ENCODE measurements at regions not wholly inside any gene's neighbourhood (a gene's known extent, or its start where the extent isn't known, plus 50 kb on each side); places are given as distances from the start of the nearest gene placed in this dataset.

DNA sequence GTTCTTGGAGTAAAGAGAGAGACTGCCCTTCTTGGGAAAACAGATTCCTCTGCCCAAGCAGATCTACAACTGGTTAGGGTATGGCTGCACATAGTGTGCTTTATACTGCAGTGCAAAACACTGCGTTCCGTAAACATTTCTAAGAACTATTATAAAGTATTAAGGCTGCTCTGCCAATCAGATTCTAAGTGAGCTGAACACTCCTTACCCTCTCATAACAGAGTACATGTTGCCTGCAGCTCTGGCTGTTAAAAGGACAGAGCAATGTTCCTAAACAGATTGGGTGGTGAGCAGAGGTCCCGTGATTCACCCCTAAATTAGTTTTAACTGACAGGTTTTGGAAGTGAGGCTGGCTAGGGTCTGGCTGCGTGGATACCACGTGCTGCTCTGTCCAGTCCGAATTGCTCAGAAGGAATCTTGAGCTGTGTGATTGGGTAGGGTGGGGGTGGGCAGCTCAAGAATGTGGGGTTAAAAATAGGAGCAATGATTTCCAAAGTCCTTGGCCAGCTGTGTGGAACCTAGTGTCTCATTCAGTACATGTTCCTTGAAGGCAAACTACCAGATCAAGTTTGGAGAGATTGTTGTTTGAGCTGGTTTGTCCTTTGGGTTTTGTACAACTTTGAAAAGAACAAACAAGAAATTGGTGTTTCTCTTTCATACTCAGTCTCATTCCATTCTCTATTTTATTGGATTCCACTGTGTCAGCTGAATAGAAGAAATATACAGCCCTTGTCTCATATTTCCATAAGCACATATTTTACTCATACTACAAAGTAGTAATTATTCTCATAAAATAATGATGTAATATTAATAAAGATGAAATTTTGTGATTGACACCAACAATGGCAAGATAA, 497.6 kb upstream of the CD180 start:
- Histone ChIP-seq H3K27me3 (ENCODE audit: control insufficient read depth in 1 of 2, insufficient read depth in 2 of 2, low read length in 2 of 2) (no peaks in the 10 kb centered on the region), H3K27ac (ENCODE audit: low read depth, low read length) (peak overlapping the region; percentile 40), H3K9me3 (ENCODE audit: low read length) (no peaks in the 10 kb centered on the region), H3K9ac (ENCODE audit: low read length) (no peak overlapping the region), H3K36me3 (ENCODE audit: insufficient read depth, low read length) (no peaks in the 10 kb centered on the region), H3K4me1 (ENCODE audit: insufficient read depth, low read length) (peaks cover 27% of the 10 kb centered on the region), H3K4me3 (ENCODE audit: low read depth in 1 of 2, low read length in 2 of 2) (no peak overlapping the region)

DNA sequence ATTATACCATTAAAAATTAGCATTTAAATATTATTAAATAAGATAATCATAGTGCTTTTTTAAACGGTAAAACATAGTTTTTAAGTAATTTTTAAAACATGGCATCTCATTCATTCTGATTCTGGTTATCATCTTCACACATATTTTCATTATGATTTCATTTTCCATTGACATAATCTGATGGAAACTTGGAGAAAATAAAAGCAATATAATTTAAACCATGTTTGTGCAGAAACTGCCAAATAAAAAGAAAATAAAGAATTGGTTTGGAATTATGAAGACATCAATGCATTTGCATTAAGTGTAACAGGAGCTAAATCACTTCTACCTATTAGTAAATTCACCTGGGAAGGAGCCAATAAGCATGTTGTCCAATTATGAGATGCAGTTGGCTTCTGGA, 490.1 kb upstream of the CD180 start:
- Histone ChIP-seq H3K4me1 (ENCODE audit: insufficient read depth, low read length) (no peaks in the 10 kb centered on the region), H3K9ac (ENCODE audit: low read length) (no peak overlapping the region), H3K36me3 (ENCODE audit: insufficient read depth, low read length) (no peaks in the 10 kb centered on the region), H3K4me3 (ENCODE audit: low read depth in 1 of 2, low read length in 2 of 2) (no peak overlapping the region), H3K9me3 (ENCODE audit: low read length) (no peaks in the 10 kb centered on the region), H3K27ac (ENCODE audit: low read depth, low read length) (no peak overlapping the region), H3K27me3 (ENCODE audit: control insufficient read depth in 1 of 2, insufficient read depth in 2 of 2, low read length in 2 of 2) (no peaks in the 10 kb centered on the region)

DNA sequence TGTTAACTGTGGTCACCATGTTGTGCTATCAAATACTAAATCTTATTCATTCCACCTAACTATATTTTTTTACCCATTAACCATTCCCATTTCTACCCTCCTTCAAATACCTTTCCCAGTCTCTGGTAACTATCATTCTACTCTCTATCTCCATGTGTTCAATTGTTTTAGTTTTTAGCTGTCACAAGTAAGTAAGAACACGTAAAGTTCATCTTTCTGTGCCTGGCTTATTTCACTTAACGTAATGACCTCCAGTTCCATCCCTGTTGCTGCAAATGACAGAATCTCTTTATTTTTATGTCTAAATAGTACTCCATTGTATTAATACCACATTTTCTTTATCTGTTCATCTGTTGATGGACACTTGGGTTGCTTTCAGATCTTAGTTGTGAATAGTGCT, 485.1 kb upstream of the CD180 start:
- Histone ChIP-seq H3K27ac (ENCODE audit: low read depth, low read length) (no peak overlapping the region), H3K4me3 (ENCODE audit: low read depth in 1 of 2, low read length in 2 of 2) (no peak overlapping the region), H3K36me3 (ENCODE audit: insufficient read depth, low read length) (no peaks in the 10 kb centered on the region), H3K4me1 (ENCODE audit: insufficient read depth, low read length) (peaks cover 10% of the 10 kb centered on the region), H3K9me3 (ENCODE audit: low read length) (no peaks in the 10 kb centered on the region), H3K9ac (ENCODE audit: low read length) (no peak overlapping the region), H3K27me3 (ENCODE audit: control insufficient read depth in 1 of 2, insufficient read depth in 2 of 2, low read length in 2 of 2) (no peaks in the 10 kb centered on the region)

DNA sequence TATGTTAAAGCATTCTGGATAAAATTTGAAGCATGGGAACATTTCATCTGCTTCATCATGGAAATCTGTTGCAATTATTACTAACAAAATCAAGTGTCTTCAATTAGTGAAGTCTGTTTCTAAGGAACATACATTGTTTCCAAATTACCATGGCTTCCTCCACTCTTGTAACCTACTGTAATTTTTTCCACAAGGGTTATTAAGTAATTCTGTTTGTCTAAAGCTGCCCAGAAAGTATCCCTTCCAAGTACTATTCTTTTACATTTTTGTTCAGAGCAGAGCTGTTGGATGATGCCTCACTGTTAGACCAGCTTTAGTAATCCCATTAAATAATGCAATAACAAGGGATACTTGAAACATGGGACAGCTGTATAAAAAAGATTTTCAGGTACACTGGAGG, 483.5 kb upstream of the CD180 start:
- H3K27ac ChIP-seq (ENCODE audit: low read depth, low read length), result no peak overlapping the region
- H3K4me3 ChIP-seq (ENCODE audit: low read depth in 1 of 2, low read length in 2 of 2), result no peak overlapping the region
- H3K36me3 ChIP-seq (ENCODE audit: insufficient read depth, low read length), result no peaks in the 10 kb centered on the region
- no peak overlapping the region for H3K9ac ChIP-seq (ENCODE audit: low read length)
- no peaks in the 10 kb centered on the region for H3K27me3 ChIP-seq (ENCODE audit: control insufficient read depth in 1 of 2, insufficient read depth in 2 of 2, low read length in 2 of 2)
- peaks cover 10% of the 10 kb centered on the region for H3K4me1 ChIP-seq (ENCODE audit: insufficient read depth, low read length)
- H3K9me3 ChIP-seq (ENCODE audit: low read length), result no peaks in the 10 kb centered on the region

DNA sequence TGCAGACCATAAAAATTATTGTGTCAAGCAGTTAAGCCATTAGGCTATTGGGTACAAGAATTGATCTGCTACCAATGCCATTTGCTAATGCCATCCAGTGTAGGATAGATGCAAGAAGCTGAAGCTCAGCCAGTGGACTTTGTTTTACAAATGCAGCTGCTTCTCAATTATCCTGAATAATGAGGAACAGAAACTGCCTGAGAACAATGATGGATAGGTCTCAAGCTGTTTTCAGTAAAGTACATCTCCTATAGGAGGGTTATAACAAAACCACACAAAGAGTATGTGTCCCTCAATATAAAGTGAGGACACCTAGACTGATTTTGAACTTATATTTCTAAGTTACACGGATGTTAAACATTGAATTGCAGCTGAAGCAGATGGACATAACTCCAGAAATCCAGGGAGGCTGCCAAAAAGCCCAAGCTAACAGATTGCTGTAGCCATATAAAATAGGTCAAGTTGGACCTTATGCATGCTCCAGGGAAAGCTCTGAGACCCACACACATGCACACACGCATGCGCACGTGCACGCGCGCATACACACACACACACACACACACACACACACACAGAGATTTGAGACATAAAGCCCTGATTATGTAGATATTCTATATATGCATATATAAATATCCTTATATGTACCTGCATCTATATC, 482.7 kb upstream of the CD180 start:
- H3K4me1 ChIP-seq (ENCODE audit: insufficient read depth, low read length), result peaks cover 10% of the 10 kb centered on the region
- H3K9me3 ChIP-seq (ENCODE audit: low read length), result no peaks in the 10 kb centered on the region
- no peaks in the 10 kb centered on the region for H3K27me3 ChIP-seq (ENCODE audit: control insufficient read depth in 1 of 2, insufficient read depth in 2 of 2, low read length in 2 of 2)
- no peak overlapping the region for H3K27ac ChIP-seq (ENCODE audit: low read depth, low read length)
- no peak overlapping the region for H3K9ac ChIP-seq (ENCODE audit: low read length)
- H3K36me3 ChIP-seq (ENCODE audit: insufficient read depth, low read length), result no peaks in the 10 kb centered on the region
- H3K4me3 ChIP-seq (ENCODE audit: low read depth in 1 of 2, low read length in 2 of 2), result no peak overlapping the region

DNA sequence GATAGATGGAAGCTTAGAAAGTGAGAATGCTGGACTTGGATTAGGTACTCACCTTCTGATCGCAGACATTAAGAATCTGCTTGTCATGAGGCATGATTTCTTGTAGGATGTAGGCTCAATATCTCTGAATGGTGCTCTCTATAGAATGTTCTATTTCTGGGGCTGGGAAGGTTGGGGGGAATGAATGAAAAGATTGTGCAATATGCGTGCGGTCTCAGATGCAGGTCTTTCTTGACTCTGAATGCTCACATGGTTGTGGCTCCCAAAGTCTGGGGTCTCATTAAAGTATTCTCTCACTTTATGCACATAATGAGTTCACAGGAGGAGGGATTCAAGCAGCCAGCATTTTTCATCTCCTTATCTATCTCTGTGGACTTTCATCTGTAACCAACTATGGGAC, 482.0 kb upstream of the CD180 start:
- Histone ChIP-seq H3K27ac (ENCODE audit: low read depth, low read length) (no peak overlapping the region), H3K4me1 (ENCODE audit: insufficient read depth, low read length) (peaks cover 10% of the 10 kb centered on the region), H3K27me3 (ENCODE audit: control insufficient read depth in 1 of 2, insufficient read depth in 2 of 2, low read length in 2 of 2) (no peaks in the 10 kb centered on the region), H3K9me3 (ENCODE audit: low read length) (no peaks in the 10 kb centered on the region), H3K9ac (ENCODE audit: low read length) (no peak overlapping the region), H3K4me3 (ENCODE audit: low read depth in 1 of 2, low read length in 2 of 2) (no peak overlapping the region), H3K36me3 (ENCODE audit: insufficient read depth, low read length) (no peaks in the 10 kb centered on the region)

DNA sequence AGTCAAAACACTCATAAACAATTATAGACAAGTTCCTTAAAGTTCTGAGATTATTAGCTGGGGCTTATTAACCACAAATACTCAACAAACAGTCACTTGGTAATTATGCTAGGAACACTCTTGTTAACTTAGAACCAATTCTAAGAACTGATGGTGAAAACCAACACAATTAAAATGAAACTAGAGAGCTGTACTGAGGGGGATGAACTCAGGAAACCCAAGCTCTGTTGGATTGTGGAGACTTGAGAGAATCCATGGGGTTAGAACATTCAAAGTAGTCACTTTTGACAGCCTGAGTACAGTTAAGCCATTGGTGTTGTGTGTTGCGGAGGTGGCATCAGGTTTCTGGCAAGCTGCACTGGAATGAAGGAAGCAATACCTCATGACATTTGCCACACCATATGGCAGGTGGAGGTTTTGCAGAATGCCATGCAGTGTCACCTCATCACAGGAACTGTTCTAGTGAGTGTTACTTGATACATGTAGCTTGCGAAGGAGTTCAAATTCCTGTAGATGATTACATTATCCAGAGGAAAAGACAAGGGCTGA, 480.9 kb upstream of the CD180 start:
- H3K4me3 ChIP-seq (ENCODE audit: low read depth in 1 of 2, low read length in 2 of 2), result no peak overlapping the region
- H3K27ac ChIP-seq (ENCODE audit: low read depth, low read length), result no peak overlapping the region
- H3K27me3 ChIP-seq (ENCODE audit: control insufficient read depth in 1 of 2, insufficient read depth in 2 of 2, low read length in 2 of 2), result no peaks in the 10 kb centered on the region

DNA sequence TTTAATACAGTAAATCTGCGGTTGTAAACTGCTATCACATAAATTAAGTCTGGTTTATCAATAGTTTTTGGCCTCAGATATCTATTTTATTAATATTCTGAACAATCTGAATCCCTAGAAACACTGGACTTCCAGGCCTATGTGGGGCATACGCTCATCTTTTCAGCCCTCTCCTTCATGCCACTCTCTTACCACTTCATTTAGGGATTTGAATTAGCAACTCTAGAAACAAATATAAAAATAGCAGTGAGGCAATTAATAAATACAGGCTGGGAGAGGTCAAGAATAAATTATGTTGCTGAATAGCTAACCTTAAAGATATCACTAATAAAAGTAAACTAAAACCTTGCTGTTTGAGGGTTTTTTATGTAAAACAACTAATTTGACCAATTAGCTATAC, 480.3 kb upstream of the CD180 start:
- Histone ChIP-seq H3K4me3 (ENCODE audit: low read depth in 1 of 2, low read length in 2 of 2) (no peak overlapping the region), H3K9ac (ENCODE audit: low read length) (no peak overlapping the region), H3K27ac (ENCODE audit: low read depth, low read length) (no peak overlapping the region), H3K9me3 (ENCODE audit: low read length) (no peaks in the 10 kb centered on the region), H3K27me3 (ENCODE audit: control insufficient read depth in 1 of 2, insufficient read depth in 2 of 2, low read length in 2 of 2) (no peaks in the 10 kb centered on the region), H3K4me1 (ENCODE audit: insufficient read depth, low read length) (peaks cover 10% of the 10 kb centered on the region), H3K36me3 (ENCODE audit: insufficient read depth, low read length) (no peaks in the 10 kb centered on the region)

More for the DNA sequence above, 480.9 kb upstream of the CD180 start:
- no peaks in the 10 kb centered on the region for H3K9me3 ChIP-seq (ENCODE audit: low read length)
- H3K9ac ChIP-seq (ENCODE audit: low read length), result no peak overlapping the region
- H3K4me1 ChIP-seq (ENCODE audit: insufficient read depth, low read length), result peaks cover 10% of the 10 kb centered on the region
- H3K36me3 ChIP-seq (ENCODE audit: insufficient read depth, low read length), result no peaks in the 10 kb centered on the region

DNA sequence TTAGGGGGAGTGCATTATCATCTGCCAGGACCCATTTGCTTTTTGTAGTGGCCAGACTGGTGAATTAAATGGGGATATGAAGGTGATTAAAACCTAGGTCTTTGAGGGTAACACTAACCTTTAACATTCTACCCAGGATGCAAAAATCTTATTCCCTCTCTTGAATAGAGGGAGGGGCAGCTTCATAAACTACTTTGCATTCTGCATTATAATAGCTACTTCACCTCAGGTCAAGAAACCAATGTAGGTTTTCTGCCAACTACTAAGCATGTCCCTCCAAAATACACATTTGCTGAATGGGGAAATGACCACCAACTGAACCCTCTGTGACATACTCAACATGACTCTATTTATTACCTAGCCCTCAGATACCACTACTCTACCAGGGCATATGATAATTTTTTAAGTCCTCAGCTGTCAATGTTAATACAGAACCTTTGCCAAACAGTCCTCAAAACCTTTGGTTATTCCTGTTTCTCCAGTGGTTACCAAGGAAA, 477.6 kb upstream of the CD180 start:
- no peak overlapping the region for H3K4me3 ChIP-seq (ENCODE audit: low read depth in 1 of 2, low read length in 2 of 2)
- no peak overlapping the region for H3K27ac ChIP-seq (ENCODE audit: low read depth, low read length)
- no peaks in the 10 kb centered on the region for H3K9me3 ChIP-seq (ENCODE audit: low read length)
- H3K36me3 ChIP-seq (ENCODE audit: insufficient read depth, low read length), result no peaks in the 10 kb centered on the region
- H3K27me3 ChIP-seq (ENCODE audit: control insufficient read depth in 1 of 2, insufficient read depth in 2 of 2, low read length in 2 of 2), result no peaks in the 10 kb centered on the region
- H3K4me1 ChIP-seq (ENCODE audit: insufficient read depth, low read length), result no peaks in the 10 kb centered on the region
- H3K9ac ChIP-seq (ENCODE audit: low read length), result no peak overlapping the region

DNA sequence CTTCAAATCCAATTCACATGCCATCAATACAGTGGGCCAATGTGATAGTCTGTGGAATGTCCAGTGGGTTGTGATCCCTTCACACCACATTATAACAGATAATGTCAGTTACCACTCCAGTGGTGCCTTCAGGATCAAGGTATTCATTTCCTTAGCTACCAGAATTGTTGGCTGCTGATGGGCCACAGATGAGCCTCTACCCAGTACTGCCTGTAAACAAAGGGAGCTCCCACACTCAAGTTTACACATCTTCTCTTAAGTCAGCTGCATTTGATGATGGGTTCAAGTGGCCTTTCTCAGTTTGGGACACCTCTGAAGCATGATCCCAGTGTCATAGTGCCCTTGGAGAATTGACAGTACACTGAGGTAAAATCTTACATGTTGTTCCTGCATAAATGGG, 477.0 kb upstream of the CD180 start:
- Histone ChIP-seq H3K9ac (ENCODE audit: low read length) (no peak overlapping the region), H3K9me3 (ENCODE audit: low read length) (no peaks in the 10 kb centered on the region), H3K27me3 (ENCODE audit: control insufficient read depth in 1 of 2, insufficient read depth in 2 of 2, low read length in 2 of 2) (no peaks in the 10 kb centered on the region), H3K4me3 (ENCODE audit: low read depth in 1 of 2, low read length in 2 of 2) (no peak overlapping the region), H3K27ac (ENCODE audit: low read depth, low read length) (no peak overlapping the region), H3K36me3 (ENCODE audit: insufficient read depth, low read length) (no peaks in the 10 kb centered on the region), H3K4me1 (ENCODE audit: insufficient read depth, low read length) (no peaks in the 10 kb centered on the region)

DNA sequence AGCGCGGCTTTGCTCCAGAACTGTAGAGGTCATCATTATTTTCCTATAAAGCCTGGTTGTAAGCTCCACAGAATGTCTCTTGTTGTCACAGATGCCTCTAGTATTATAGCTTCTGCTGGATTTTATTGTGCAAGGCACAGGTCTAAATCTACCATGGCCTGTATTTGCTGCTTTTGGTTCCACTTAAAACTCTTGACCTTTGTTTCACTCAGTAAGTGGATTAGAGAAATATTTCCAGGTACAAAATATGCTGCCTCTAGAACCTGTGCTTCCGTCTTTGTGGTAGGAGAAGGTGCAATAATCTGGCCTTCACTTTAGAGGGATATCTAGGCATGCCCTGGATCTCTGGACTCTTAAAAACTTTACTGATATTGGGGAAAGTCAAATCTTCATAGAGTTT, 476.6 kb upstream of the CD180 start:
- Histone ChIP-seq H3K9ac (ENCODE audit: low read length) (no peak overlapping the region), H3K4me3 (ENCODE audit: low read depth in 1 of 2, low read length in 2 of 2) (no peak overlapping the region), H3K9me3 (ENCODE audit: low read length) (no peaks in the 10 kb centered on the region), H3K36me3 (ENCODE audit: insufficient read depth, low read length) (no peaks in the 10 kb centered on the region), H3K4me1 (ENCODE audit: insufficient read depth, low read length) (no peaks in the 10 kb centered on the region), H3K27ac (ENCODE audit: low read depth, low read length) (no peak overlapping the region), H3K27me3 (ENCODE audit: control insufficient read depth in 1 of 2, insufficient read depth in 2 of 2, low read length in 2 of 2) (no peaks in the 10 kb centered on the region)

Measured in muscle layer of colon (tissue), 2 donors.